AG04450 (cell line): ENCODE measurements at regions not wholly inside any gene's neighbourhood (a gene's known extent, or its start where the extent isn't known, plus 50 kb on each side); places are given as distances from the start of the nearest gene placed in this dataset.

Experiments used
- CTCF ChIA-PET: fragments of 300-600, 350-600 bp; formaldehyde crosslinking; extraction: SDS; loops from one replicate; lab custom pipeline; 2022; ENCODE audit warnings: antibody characterized with exemption, inconsistent platforms; lab: Charles Lee
- POLR2A ChIA-PET: fragments of 350-600 bp; formaldehyde crosslinking; extraction: SDS; loops from one replicate; lab custom pipeline; 2021; ENCODE audit warnings: antibody characterized with exemption, inconsistent platforms; lab: Yijun Ruan, JAX
- DNase-seq: peaks from one replicate; pipeline ENCODE4 v3.0.0-alpha.2; 2011; ENCODE audit warnings: low read depth, low spot score
- H3K27ac ChIP-seq: one replicate; pipeline ENCODE4 v1.5.1; 2012; ENCODE audit warnings: low read depth, low read length, control low read depth
- H3K27me3 ChIP-seq: one replicate; pipeline ENCODE4 v1.6.0; 2012; ENCODE audit warnings: low read length; ENCODE audit not compliant: control insufficient read depth, insufficient read depth
- H3K4me3 ChIP-seq: 2 replicates; pipeline ENCODE4 v1.5.1; 2011; ENCODE audit warnings: mild to moderate bottlenecking, low read depth, low read length, control low read depth
- H3K9me3 ChIP-seq: 2 replicates; pipeline ENCODE4 v1.5.1; 2012; ENCODE audit warnings: low read length; ENCODE audit not compliant: control insufficient read depth, insufficient read depth
- CTCF ChIP-seq: IDR thresholded peaks from 2 replicates; pipeline ENCODE4 v1.5.1; 2011; ENCODE audit warnings: low read depth, low read length, control low read depth, inconsistent platforms

GRCh38 chr2:150279686-150280085 is 207.8 kb downstream of the RND3 start:
- TF ChIP-seq CTCF: no peak
- no peak for DNase-seq
- CTCF ChIA-PET: no interaction called here
- Histone ChIP-seq H3K27ac (no peak overlapping the region), H3K9me3 (peaks cover 7% of the 10 kb centered on the region; the same call in 1 of the 2 replicates), H3K27me3 (no peaks in the 10 kb centered on the region), H3K4me3 (no peak overlapping the region)
- POLR2A ChIA-PET: no interaction called here

- Histone ChIP-seq H3K27me3 (no peaks in the 10 kb centered on the region), H3K4me3 (no peak overlapping the region), H3K27ac (no peak overlapping the region), H3K9me3 (peaks cover 7% of the 10 kb centered on the region; the same call in 1 of the 2 replicates)
- CTCF ChIA-PET: no interaction called here
- no peak for TF ChIP-seq CTCF
- no peak for DNase-seq
- POLR2A ChIA-PET: no interaction called here
Observed at GRCh38 chr2:150276737-150277136, 210.7 kb downstream of the RND3 start.

GRCh38 chr2:150274108-150274507 is 213.4 kb downstream of the RND3 start:
- H3K9me3 ChIP-seq: peaks cover 7% of the 10 kb centered on the region; the same call in 1 of the 2 replicates
- no peak overlapping the region for H3K4me3 ChIP-seq
- no peak overlapping the region for H3K27ac ChIP-seq
- ChIA-PET POLR2A (no interaction called here), CTCF (no interaction called here)
- TF ChIP-seq CTCF: no peak
- H3K27me3 ChIP-seq: no peaks in the 10 kb centered on the region
- no peak for DNase-seq

- Histone ChIP-seq H3K4me3 (no peak overlapping the region), H3K9me3 (peaks cover 7% of the 10 kb centered on the region; the same call in 1 of the 2 replicates), H3K27me3 (no peaks in the 10 kb centered on the region), H3K27ac (peak overlapping the region; percentile 55)
- ChIA-PET POLR2A (interaction anchor here (0.7 to 1.0 kb wide), 2 partner anchors 10 to 37 kb away, joined by 3 read pairs; no protein-coding TSS in a partner anchor), CTCF (no interaction called here)
- peak; percentile 74 for DNase-seq
- TF ChIP-seq CTCF: no peak
Observed at GRCh38 chr2:150271952-150272802, 215.3 kb downstream of the RND3 start.
